ENCODE measurements at regions not wholly inside any gene's neighbourhood (a gene's known extent, or its start where the extent isn't known, plus 50 kb on each side); places are given as distances from the start of the nearest gene placed in this dataset.

- H3K4me3 ChIP-seq = no peak overlapping the region
- no peaks in the 10 kb centered on the region for H3K9me3 ChIP-seq
- H3K27me3 ChIP-seq (ENCODE audit: insufficient read depth in 3 of 3, low read length in 2 of 3) = peaks cover 0 to 13% (median 0%) of the 10 kb centered on the region in 3 donors
- no peaks in the 10 kb centered on the region for H3K4me1 ChIP-seq
- ATAC-seq (no peak), DNase-seq (no peak)
- TF ChIP-seq CTCF (IDR thresholded peaks at IDR 0.05) = no peak
- intact Hi-C loops (cut with DNase I) = no loop called here
- 84 to 91% (median 88%) methylated on average over 2 of the region's 2 CpGs for WGBS, 3 donors
- H3K27ac ChIP-seq = no peak overlapping the region
- H3K36me3 ChIP-seq (ENCODE audit: insufficient read depth in 1 of 2, low read depth in 1 of 2) = no peaks in the 10 kb centered on the region
Observed at GRCh38 chrX:97700547-97700946, 816.8 kb downstream of the RPA4 start.

GRCh38 chrX:97704474-97704873 lies 820.8 kb downstream of the RPA4 start:
- no peak for ATAC-seq
- H3K27me3 ChIP-seq (ENCODE audit: insufficient read depth in 3 of 3, low read length in 2 of 3) = peaks cover 0 to 5% (median 0%) of the 10 kb centered on the region in 3 donors
- H3K9me3 ChIP-seq = no peaks in the 10 kb centered on the region
- intact Hi-C loops (cut with DNase I) = no loop called here
- H3K4me3 ChIP-seq = no peak overlapping the region
- no peak overlapping the region for H3K27ac ChIP-seq
- no peaks in the 10 kb centered on the region for H3K4me1 ChIP-seq
- 81 to 89% (median 84%) methylated on average over 5 to 6 of the region's 6 CpGs for WGBS, 3 donors
- TF ChIP-seq CTCF (IDR thresholded peaks at IDR 0.05) = no peak
- no peaks in the 10 kb centered on the region for H3K36me3 ChIP-seq (ENCODE audit: insufficient read depth in 1 of 2, low read depth in 1 of 2)
- no peak for DNase-seq

- Histone ChIP-seq H3K9me3 (no peaks in the 10 kb centered on the region), H3K27ac (no peak overlapping the region), H3K4me3 (no peak overlapping the region), H3K36me3 (ENCODE audit: insufficient read depth in 1 of 2, low read depth in 1 of 2) (no peaks in the 10 kb centered on the region), H3K27me3 (ENCODE audit: insufficient read depth in 3 of 3, low read length in 2 of 3) (peaks cover 0 to 5% (median 0%) of the 10 kb centered on the region in 3 donors), H3K4me1 (no peaks in the 10 kb centered on the region)
- WGBS, 3 donors = 96 to 100% (median 100%) methylated on average over 1 of the region's 1 CpG
- no peak for ATAC-seq
- intact Hi-C loops (cut with DNase I) = no loop called here
- TF ChIP-seq CTCF (IDR thresholded peaks at IDR 0.05) = no peak
- no peak for DNase-seq
Observed at GRCh38 chrX:97704881-97705280, 821.2 kb downstream of the RPA4 start.

- ATAC-seq (no peak), DNase-seq (no peak)
- Histone ChIP-seq H3K4me3 (no peak overlapping the region), H3K4me1 (no peaks in the 10 kb centered on the region), H3K9me3 (no peaks in the 10 kb centered on the region), H3K27me3 (ENCODE audit: insufficient read depth in 3 of 3, low read length in 2 of 3) (no peaks in the 10 kb centered on the region), H3K27ac (no peak overlapping the region), H3K36me3 (ENCODE audit: insufficient read depth in 1 of 2, low read depth in 1 of 2) (no peaks in the 10 kb centered on the region)
- TF ChIP-seq CTCF (IDR thresholded peaks at IDR 0.05) = no peak
- intact Hi-C loops (cut with DNase I) = no loop called here
- 50 to 69% (median 58%) methylated on average over 2 of the region's 2 CpGs for WGBS, 3 donors
Observed at GRCh38 chrX:97705936-97706335, 822.2 kb downstream of the RPA4 start.

GRCh38 chrX:97714072-97714471 lies 830.4 kb downstream of the RPA4 start:
- no peak overlapping the region for H3K27ac ChIP-seq
- intact Hi-C loops (cut with DNase I) = no loop called here
- ATAC-seq (no peak), DNase-seq (no peak)
- H3K27me3 ChIP-seq (ENCODE audit: insufficient read depth in 3 of 3, low read length in 2 of 3) = peaks cover 0 to 5% (median 0%) of the 10 kb centered on the region in 3 donors
- H3K4me1 ChIP-seq = no peaks in the 10 kb centered on the region
- no peak for TF ChIP-seq CTCF (IDR thresholded peaks at IDR 0.05)
- H3K9me3 ChIP-seq = no peaks in the 10 kb centered on the region
- no peaks in the 10 kb centered on the region for H3K36me3 ChIP-seq (ENCODE audit: insufficient read depth in 1 of 2, low read depth in 1 of 2)
- H3K4me3 ChIP-seq = no peak overlapping the region
